ENCODE measurements at regions not wholly inside any gene's neighbourhood (a gene's known extent, or its start where the extent isn't known, plus 50 kb on each side); places are given as distances from the start of the nearest gene placed in this dataset.

- H3K27ac ChIP-seq (ENCODE audit: low read length in 2 of 2): no peak overlapping the region
- H3K4me3 ChIP-seq (ENCODE audit: control extremely low read depth in 1 of 5, extremely low read depth in 1 of 5, insufficient read depth in 1 of 5, low read depth in 2 of 5, low read length in 4 of 5): no peak overlapping the region
- H3K9me3 ChIP-seq (ENCODE audit: control extremely low read depth in 1 of 3, control insufficient read depth in 2 of 3, insufficient read depth in 1 of 3, low read length in 2 of 3): no peaks in the 10 kb centered on the region
- Mint-ChIP-seq H3K4me3 (no peak overlapping the region), H3K27ac (no peak overlapping the region), H3K9me3 (ENCODE audit: insufficient read depth) (no peaks in the 10 kb centered on the region), H3K27me3 (peaks cover 8% of the 10 kb centered on the region), H3K4me1 (no peaks in the 10 kb centered on the region)
- H4K20me1 ChIP-seq (ENCODE audit: control insufficient read depth, insufficient read depth, low read length, poor library complexity, severe bottlenecking): no peaks in the 10 kb centered on the region
- DNase-seq (no peak), ATAC-seq (ENCODE audit: low read depth) (no peak)
- H3K79me2 ChIP-seq (ENCODE audit: control insufficient read depth, insufficient read depth, low read length): no peaks in the 10 kb centered on the region
- H3K9ac ChIP-seq (ENCODE audit: low read length): no peak overlapping the region
- CTCF ChIA-PET: no interaction called here
- H3K4me2 ChIP-seq (replicated peaks; ENCODE audit: low read depth, low read length, poor library complexity, severe bottlenecking): no peak overlapping the region
- H3K4me1 ChIP-seq (ENCODE audit: control insufficient read depth in 2 of 2, insufficient read depth in 2 of 2, low read length in 2 of 2): no peaks in the 10 kb centered on the region
- POLR2A ChIA-PET: no interaction called here
- no peak for TF ChIP-seq CTCF (IDR thresholded peaks at IDR 0.05)
- TF ChIP-seq EZH2 (IDR thresholded peaks at IDR 0.05; ENCODE audit: borderline replicate concordance, insufficient read depth, low read depth, low read length, poor library complexity, severe bottlenecking): no peak
- H2AFZ ChIP-seq (ENCODE audit: insufficient read depth, low read depth, low read length, poor library complexity, severe bottlenecking): no peak overlapping the region
- no peaks in the 10 kb centered on the region for H3K27me3 ChIP-seq (replicated peaks in 1 of 4; ENCODE audit: control extremely low read depth in 1 of 4, control insufficient read depth in 3 of 4, insufficient read depth in 4 of 4, low read length in 3 of 4)
- H3K36me3 ChIP-seq (replicated peaks in 1 of 2; ENCODE audit: control extremely low read depth in 1 of 2, control insufficient read depth in 1 of 2, extremely low read depth in 1 of 2, insufficient read depth in 2 of 2, low read length in 1 of 2): no peaks in the 10 kb centered on the region
- intact Hi-C loops (cut with micrococcal nuclease): no loop called here
Observed at GRCh38 chr3:3288255-3288654, 108.8 kb upstream of the CRBN start.

- H3K9me3 Mint-ChIP-seq (ENCODE audit: insufficient read depth): no peaks in the 10 kb centered on the region
- Histone ChIP-seq H2AFZ (ENCODE audit: insufficient read depth, low read depth, low read length, poor library complexity, severe bottlenecking) (no peak overlapping the region), H3K4me2 (replicated peaks; ENCODE audit: low read depth, low read length, poor library complexity, severe bottlenecking) (no peak overlapping the region), H3K4me3 (ENCODE audit: control extremely low read depth in 1 of 5, extremely low read depth in 1 of 5, insufficient read depth in 1 of 5, low read depth in 2 of 5, low read length in 4 of 5) (no peak overlapping the region), H3K27ac (ENCODE audit: low read length in 2 of 2) (no peak overlapping the region), H3K36me3 (replicated peaks in 1 of 2; ENCODE audit: control extremely low read depth in 1 of 2, control insufficient read depth in 1 of 2, extremely low read depth in 1 of 2, insufficient read depth in 2 of 2, low read length in 1 of 2) (no peaks in the 10 kb centered on the region), H3K27me3 (replicated peaks in 1 of 4; ENCODE audit: control extremely low read depth in 1 of 4, control insufficient read depth in 3 of 4, insufficient read depth in 4 of 4, low read length in 3 of 4) (no peaks in the 10 kb centered on the region), H3K9ac (ENCODE audit: low read length) (no peak overlapping the region), H3K4me1 (ENCODE audit: control insufficient read depth in 2 of 2, insufficient read depth in 2 of 2, low read length in 2 of 2) (no peaks in the 10 kb centered on the region), H3K79me2 (ENCODE audit: control insufficient read depth, insufficient read depth, low read length) (no peaks in the 10 kb centered on the region), H3K9me3 (ENCODE audit: control extremely low read depth in 1 of 3, control insufficient read depth in 2 of 3, insufficient read depth in 1 of 3, low read length in 2 of 3) (no peaks in the 10 kb centered on the region), H4K20me1 (ENCODE audit: control insufficient read depth, insufficient read depth, low read length, poor library complexity, severe bottlenecking) (no peaks in the 10 kb centered on the region)
- ChIA-PET CTCF (no interaction called here), POLR2A (no interaction called here)
- WGBS (ENCODE audit: insufficient coverage): no CpG with 5 or more reads among the region's 2 CpGs
- no peak overlapping the region for H3K4me3 Mint-ChIP-seq
- H3K27me3 Mint-ChIP-seq: no peaks in the 10 kb centered on the region
- H3K27ac Mint-ChIP-seq: no peak overlapping the region
- TF ChIP-seq CTCF (IDR thresholded peaks at IDR 0.05): no peak
- no peak for TF ChIP-seq EZH2 (IDR thresholded peaks at IDR 0.05; ENCODE audit: borderline replicate concordance, insufficient read depth, low read depth, low read length, poor library complexity, severe bottlenecking)
- ATAC-seq (ENCODE audit: low read depth) (no peak), DNase-seq (no peak)
- H3K4me1 Mint-ChIP-seq: no peaks in the 10 kb centered on the region
- intact Hi-C loops (cut with micrococcal nuclease): no loop called here
Observed at GRCh38 chr3:3286014-3286413, 106.5 kb upstream of the CRBN start.

Data from B cell (primary cell).